GM19395 (cell line): ENCODE measurements at regions not wholly inside any gene's neighbourhood (a gene's known extent, or its start where the extent isn't known, plus 50 kb on each side); places are given as distances from the start of the nearest gene placed in this dataset.
"Not testable (repeated sequence)": the region's sequence is repeated elsewhere in the genome, so short reads cannot be mapped to it uniquely, and the experiment has no call there.

Source experiments
- ATAC-seq: cut with Tn5 transposase; IDR thresholded peaks from one replicate; pipeline ENCODE4 v1.9.1; 2021; ENCODE audit warnings: mild to moderate bottlenecking, moderate library complexity; ENCODE audit not compliant: unreplicated experiment

DNA sequence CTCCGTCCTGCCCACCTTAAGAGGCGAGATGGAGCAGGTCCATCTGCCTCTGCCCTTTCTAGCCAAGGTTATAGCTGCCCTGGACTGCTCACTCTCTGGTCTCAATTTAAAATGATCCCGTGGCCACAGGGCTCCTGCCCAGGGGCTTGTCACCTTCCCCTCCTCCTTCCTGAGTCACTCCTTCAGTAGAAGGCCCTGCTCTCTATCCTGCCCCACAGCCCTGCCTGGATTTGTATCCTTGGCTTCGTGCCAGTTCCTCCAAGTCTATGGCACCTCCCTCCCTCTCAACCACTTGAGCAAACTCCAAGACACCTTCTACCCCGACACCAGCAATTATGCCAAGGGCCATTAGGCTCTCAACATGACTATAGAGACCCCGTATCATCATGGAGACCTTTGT lies 105.3 kb upstream of the PZP start:
- ATAC-seq, result not testable (repeated sequence)

DNA sequence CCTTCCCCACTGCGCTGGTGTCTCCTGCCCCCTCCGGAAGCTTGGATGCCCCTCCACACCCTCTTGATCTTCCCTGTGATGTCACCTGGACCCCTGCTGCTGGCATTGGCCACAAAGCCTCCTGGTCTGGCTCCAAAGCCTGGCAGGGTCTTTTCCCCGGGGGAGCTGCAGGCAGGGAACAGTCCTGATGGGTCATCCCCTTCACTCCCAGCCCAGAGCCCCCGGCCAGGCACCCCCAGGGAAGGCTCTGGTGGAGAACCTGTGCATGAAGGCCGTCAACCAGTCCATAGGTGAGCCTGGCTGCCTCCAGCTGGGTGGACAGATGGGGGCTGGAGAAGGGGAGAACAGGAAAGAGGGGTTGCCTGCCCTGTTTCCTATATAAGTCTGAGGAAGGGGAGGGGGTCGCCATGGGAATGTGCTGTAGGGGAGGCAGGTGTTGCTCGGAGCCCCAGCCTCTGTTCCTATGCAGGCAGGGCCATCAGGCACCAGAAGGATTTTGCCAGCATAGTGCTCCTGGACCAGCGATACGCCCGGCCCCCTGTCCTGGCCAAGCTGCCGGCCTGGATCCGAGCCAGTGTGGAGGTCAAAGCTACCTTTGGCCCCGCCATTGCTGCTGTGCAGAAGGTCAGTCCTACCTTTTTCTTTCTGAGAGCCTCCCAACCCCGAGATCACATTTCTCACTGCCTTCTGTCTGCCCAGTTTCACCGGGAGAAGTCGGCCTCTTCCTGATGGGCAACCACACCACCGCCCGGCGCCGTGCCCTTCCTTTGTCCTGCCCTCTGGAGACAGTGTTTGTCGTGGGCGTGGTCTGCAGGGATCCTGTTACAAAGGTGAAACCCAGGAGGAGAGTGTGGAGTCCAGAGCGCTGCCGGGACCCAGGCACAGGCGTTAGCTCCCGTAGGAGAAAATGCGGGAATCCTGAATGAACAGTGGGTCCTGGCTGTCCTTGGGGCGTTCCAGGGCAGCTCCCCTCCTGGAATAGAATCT lies 104.5 kb upstream of the PZP start:
- not testable (repeated sequence) for ATAC-seq

GRCh38 chr12:9311454-9311853 lies 103.3 kb upstream of the PZP start:
- ATAC-seq, result not testable (repeated sequence)

DNA sequence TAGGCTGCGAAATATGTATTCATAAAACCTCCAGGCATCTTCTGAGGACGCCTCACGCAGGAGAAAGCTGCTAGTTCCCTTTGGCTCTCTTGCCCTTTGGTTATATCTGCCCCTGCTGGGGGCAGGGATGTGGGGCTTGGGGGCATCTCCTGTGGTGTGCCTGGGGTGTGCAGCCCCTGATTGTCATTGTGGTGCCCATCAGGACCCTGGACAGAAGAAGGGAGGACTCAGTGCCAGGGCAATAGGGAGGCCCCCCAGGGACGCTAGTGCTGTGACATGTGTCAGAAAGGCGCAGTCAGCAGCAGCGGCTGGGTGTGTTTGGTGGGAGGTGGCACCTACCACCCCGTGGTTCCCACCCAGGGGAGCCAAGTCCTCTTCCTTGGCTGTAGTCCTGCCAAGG lies 102.5 kb upstream of the PZP start:
- ATAC-seq, result not testable (repeated sequence)

DNA sequence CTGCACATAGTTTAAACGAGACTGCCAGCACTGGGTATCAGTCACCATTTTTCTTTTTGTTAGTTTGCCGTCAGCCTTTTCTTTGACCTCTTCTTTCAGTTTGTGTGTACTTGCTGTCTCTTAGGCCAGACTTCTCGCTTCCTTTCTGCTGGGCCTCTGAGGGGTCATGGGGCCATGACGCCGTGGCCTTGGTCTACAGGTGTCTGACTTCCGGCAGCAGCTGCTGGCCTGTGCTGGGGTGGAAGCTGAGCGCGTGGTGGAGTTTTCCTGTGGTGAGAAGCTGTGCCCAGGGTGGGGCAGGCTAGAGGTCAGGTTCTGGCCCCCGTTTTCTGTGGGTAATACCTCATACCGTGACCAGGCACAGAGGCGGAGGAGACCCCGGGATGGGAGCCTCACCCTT lies 101.6 kb upstream of the PZP start:
- not testable (repeated sequence) for ATAC-seq

DNA sequence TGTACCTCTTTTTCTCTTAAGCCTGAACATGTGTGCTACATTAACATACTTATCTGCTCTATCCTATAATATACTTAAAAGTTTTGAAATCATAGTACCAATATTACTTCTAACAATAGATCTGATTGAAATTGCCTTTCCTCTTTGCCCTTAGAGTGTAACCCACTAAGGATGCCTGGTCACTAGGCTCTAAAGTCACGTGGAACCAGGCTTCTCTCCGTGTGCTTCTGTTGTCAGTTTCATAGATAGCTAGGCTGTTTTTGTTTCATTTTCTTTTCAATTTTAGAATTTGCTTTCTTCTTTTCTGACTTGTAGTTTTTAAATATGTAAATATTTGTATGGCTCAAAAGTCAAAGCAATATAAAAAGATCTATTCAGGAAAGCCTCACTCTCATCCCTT lies 100.5 kb upstream of the PZP start:
- ATAC-seq, result not testable (repeated sequence)

DNA sequence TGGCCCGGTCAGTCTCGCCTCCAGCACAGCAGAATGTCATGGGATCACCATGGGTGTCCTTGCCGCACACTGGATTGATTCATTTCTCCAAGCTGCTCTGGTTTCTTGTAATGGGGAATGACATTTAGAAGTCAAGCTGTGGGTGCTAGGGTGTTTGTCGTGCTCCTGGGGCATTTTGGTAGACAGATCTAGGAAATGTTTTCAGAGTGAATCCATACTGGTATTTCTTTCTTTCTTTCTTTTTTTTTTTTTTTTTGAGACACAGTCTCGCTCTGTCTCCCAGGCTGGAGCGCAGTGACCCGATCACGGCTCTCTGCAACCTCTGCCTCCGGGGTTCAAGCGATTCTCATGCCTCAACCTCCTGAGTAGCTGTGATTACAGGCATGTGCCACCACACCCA lies 100.0 kb upstream of the PZP start:
- ATAC-seq, result not testable (repeated sequence)

GRCh38 chr12:9307255-9307654 lies 99.1 kb upstream of the PZP start:
- not testable (repeated sequence) for ATAC-seq

- ATAC-seq, result not testable (repeated sequence)
Measured at GRCh38 chr12:9306004-9306403, 97.8 kb upstream of the PZP start.

- not testable (repeated sequence) for ATAC-seq
Measured at GRCh38 chr12:9304540-9304939, 96.3 kb upstream of the PZP start.

DNA sequence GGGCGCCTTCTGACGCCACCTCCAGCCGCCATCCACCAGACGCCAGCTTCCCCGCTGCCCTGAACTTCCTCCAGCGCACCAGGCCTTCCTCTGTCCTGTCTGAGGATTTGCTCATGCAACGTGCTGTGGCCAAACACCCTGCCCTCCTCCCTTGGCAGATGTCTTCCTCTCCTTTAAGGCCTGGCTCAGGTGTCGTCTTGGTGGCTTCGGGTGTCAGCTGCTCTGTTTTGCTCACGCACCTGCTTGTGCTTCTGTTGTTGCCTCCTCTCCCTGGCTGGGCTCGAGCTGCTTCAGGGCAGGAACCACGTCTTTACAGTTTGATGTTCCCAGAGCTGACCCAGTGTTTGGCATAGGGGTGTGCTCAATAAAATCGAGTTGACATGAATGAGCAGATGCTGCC lies 87.7 kb upstream of the PZP start:
- not testable (repeated sequence) for ATAC-seq

DNA sequence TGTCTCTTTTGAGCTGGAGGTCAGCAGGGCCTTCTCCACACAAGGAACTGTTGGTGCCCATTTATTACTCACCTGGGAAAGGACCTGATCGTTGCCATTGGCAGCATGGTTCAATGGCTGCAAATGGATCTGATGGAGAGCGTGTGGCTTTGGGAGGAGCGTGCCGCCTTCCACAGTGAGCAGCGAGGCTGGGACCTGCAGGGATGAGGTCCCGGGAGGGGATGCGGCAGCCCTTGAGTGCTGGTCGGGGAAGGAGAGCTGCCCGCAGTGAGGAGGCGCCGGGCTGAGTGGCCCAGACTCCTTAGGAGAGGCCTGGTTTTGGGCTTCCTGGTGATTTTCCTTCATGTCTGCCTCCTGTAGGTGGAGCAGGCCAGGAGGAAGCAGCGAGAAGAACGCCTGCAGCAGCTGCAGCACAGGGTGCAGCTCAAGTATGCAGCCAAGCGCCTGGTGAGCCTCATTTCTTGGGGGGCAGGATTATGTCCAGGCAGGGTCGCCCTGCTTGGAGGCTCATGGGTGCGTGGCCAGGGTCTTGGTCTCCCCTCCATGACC lies 86.0 kb upstream of the PZP start:
- not testable (repeated sequence) for ATAC-seq

GRCh38 chr12:9293391-9293790 lies 85.2 kb upstream of the PZP start:
- ATAC-seq, result not testable (repeated sequence)

DNA sequence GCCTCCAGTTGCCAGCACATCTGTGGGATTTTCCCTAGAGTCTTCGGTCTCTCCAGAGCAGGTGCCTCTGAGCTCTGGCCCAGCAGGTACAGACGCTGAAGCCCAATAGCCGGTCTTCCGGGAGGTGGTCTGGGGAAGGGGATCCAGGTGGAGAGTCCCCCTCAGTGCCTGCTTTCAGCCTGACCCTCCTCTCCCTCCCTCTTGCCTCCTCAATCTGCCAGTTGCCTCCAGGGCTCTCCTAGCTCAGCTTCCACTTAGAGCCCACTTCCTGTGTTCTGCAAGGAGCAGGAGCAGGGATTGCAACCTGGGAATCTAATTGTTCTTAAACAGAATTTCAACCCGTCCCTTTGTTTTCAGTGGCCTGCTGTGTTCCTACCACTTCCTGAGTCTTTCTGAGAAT lies 81.8 kb upstream of the PZP start:
- not testable (repeated sequence) for ATAC-seq

GRCh38 chr12:9284724-9285123 lies 76.5 kb upstream of the PZP start:
- ATAC-seq, result peak; percentile 18

- peak; percentile 55 for ATAC-seq
Measured at GRCh38 chr12:9284197-9284596, 76.0 kb upstream of the PZP start.

GRCh38 chr12:9283346-9284095 lies 75.3 kb upstream of the PZP start:
- peak; percentile 76 for ATAC-seq

DNA sequence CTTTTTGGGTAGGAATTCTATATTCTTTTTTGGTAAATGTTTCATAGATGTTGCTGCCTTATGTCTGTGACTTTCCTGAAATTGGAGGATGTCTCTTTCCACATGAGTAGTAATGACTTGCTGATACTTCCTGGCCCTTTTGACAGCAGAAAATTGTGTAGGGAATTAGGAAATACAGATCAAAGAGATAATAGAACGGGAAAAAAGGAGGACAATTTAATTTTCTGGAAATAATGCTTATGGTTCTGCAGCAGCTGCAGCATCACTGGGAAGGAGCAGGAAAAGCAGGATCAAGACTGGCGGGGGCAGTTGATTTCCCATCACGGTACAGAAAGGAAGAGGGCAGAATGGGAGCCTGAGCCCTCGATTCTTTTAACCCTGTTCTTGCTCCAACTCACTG lies 68.8 kb upstream of the PZP start:
- ATAC-seq, result no peak

GRCh38 chr12:9273276-9273675 lies 65.1 kb upstream of the PZP start:
- no peak for ATAC-seq

DNA sequence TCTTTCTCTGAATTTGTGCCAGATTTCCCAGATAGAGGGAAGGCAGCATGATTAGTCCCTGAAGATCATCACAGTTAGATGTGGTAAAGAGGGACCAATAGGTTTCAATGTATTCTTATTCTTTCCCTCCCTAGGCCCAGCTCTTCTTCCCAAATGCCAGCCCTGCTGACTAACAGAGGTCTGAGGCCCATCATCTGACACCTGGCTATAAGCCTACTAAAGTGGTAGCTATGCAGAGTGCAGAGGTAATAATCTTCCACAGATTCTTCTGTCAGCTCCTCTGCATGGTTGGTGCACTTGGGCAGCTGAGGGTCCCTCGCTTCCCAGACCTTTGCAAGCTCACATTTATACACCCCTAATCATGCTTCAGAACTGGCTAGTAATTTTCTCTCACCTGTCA lies 63.7 kb upstream of the PZP start:
- no peak for ATAC-seq

GRCh38 chr12:9264546-9264945 lies 56.4 kb upstream of the PZP start:
- ATAC-seq, result no peak
